ENCODE measurements at regions not wholly inside any gene's neighbourhood (a gene's known extent, or its start where the extent isn't known, plus 50 kb on each side); places are given as distances from the start of the nearest gene placed in this dataset.

- no peak for TF ChIP-seq GATA3 (IDR thresholded peaks at IDR 0.05; ENCODE audit: low read depth, low read length)
- TF ChIP-seq GATA2 (IDR thresholded peaks at IDR 0.05; ENCODE audit: low read depth, low read length), result no peak
These were observed 731.7 kb downstream of the SQOR start for GRCh38 chr15:46366360-46367007.
